Breast epithelium (tissue), 3 donors: ENCODE measurements at regions not wholly inside any gene's neighbourhood (a gene's known extent, or its start where the extent isn't known, plus 50 kb on each side); places are given as distances from the start of the nearest gene placed in this dataset.
"Not testable (repeated sequence)": the region's sequence is repeated elsewhere in the genome, so short reads cannot be mapped to it uniquely, and the experiment has no call there.

ENCODE experiments used
- POLR2A ChIP-seq: fragments of 450-650 bp; IDR thresholded peaks from one replicate; pipeline ENCODE4 v1.6.1; 2016; ENCODE audit warnings: antibody characterized with exemption, mild to moderate bottlenecking, moderate library complexity
- POLR2AphosphoS5 ChIP-seq, 3 donors: sonication (generic); formaldehyde crosslinking; IDR thresholded peaks; one replicate each; pipeline ENCODE4 v1.6.1; 2017; ENCODE audit warnings: antibody characterized with exemption in 3 of 3
- TF ChIP-seq, protein P1 (sequence below), 3 donors: fragments of 450-650 bp; IDR thresholded peaks; one replicate each; pipeline ENCODE4 v1.5.1; 2016 to 2017; ENCODE audit warnings: antibody characterized with exemption in 3 of 3, mild to moderate bottlenecking in 3 of 3, moderate library complexity in 3 of 3

DNA sequence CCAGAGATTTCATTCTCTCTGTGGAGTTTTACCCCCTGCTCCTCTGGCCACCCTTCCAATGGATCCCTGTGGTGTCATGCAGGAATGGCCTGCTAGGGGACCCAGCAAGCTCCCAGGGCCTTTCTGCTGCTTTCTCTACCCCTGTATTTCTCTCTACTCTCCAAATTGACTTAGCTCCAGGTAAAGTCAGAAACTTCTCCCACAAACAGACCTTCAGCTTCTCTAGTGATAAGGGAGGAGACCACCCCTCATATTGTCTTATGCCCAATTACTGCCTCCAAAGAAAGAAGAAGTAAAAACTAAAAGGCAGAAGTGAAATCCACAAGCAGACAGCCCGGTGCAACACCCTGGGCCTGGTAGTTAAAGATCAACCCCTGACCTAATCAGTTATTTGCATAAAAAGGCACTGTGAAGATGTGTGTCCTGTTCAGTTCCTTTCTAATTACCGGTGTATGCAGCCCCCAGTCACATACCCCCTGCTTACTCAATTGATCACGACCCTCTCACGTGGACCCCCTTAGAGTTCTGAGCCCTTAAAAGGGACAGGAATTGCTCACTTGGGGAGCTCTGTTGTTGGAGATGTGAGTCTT is 104.7 kb upstream of the EPB41L4A start:
- TF ChIP-seq, protein P1, sequence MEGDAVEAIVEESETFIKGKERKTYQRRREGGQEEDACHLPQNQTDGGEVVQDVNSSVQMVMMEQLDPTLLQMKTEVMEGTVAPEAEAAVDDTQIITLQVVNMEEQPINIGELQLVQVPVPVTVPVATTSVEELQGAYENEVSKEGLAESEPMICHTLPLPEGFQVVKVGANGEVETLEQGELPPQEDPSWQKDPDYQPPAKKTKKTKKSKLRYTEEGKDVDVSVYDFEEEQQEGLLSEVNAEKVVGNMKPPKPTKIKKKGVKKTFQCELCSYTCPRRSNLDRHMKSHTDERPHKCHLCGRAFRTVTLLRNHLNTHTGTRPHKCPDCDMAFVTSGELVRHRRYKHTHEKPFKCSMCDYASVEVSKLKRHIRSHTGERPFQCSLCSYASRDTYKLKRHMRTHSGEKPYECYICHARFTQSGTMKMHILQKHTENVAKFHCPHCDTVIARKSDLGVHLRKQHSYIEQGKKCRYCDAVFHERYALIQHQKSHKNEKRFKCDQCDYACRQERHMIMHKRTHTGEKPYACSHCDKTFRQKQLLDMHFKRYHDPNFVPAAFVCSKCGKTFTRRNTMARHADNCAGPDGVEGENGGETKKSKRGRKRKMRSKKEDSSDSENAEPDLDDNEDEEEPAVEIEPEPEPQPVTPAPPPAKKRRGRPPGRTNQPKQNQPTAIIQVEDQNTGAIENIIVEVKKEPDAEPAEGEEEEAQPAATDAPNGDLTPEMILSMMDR (IDR thresholded peaks at IDR 0.05) = not testable (repeated sequence)
- TF ChIP-seq POLR2A; POLR2AphosphoS5 (IDR thresholded peaks at IDR 0.05): not testable (repeated sequence)
